ENCODE measurements at regions not wholly inside any gene's neighbourhood (a gene's known extent, or its start where the extent isn't known, plus 50 kb on each side); places are given as distances from the start of the nearest gene placed in this dataset.

- DNase-seq = no peak
- Histone ChIP-seq H3K36me3 (no peaks in the 10 kb centered on the region), H3K4me1 (no peaks in the 10 kb centered on the region), H3K9me3 (no peaks in the 10 kb centered on the region), H3K27me3 (no peaks in the 10 kb centered on the region), H3K27ac (no peak overlapping the region), H3K4me3 (no peak overlapping the region)
- WGBS, 5 donors = 74 to 95% (median 82%) methylated on average over 1 of the region's 1 CpG
- TF ChIP-seq POLR2A (IDR thresholded peaks at IDR 0.05) (no peak), POLR2AphosphoS5 (IDR thresholded peaks at IDR 0.05) (no peak), EP300 (IDR thresholded peaks at IDR 0.05) (no peak)
- TF ChIP-seq, protein P1, sequence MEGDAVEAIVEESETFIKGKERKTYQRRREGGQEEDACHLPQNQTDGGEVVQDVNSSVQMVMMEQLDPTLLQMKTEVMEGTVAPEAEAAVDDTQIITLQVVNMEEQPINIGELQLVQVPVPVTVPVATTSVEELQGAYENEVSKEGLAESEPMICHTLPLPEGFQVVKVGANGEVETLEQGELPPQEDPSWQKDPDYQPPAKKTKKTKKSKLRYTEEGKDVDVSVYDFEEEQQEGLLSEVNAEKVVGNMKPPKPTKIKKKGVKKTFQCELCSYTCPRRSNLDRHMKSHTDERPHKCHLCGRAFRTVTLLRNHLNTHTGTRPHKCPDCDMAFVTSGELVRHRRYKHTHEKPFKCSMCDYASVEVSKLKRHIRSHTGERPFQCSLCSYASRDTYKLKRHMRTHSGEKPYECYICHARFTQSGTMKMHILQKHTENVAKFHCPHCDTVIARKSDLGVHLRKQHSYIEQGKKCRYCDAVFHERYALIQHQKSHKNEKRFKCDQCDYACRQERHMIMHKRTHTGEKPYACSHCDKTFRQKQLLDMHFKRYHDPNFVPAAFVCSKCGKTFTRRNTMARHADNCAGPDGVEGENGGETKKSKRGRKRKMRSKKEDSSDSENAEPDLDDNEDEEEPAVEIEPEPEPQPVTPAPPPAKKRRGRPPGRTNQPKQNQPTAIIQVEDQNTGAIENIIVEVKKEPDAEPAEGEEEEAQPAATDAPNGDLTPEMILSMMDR (IDR thresholded peaks at IDR 0.05) = no peak
- intact Hi-C loops (cut with DNase I; ENCODE audit: low total_unique reads) = no loop called here
Measured at GRCh38 chr11:92633820-92634219, 335.6 kb upstream of the MTNR1B start.

- 74 to 83% (median 79%) methylated on average over 3 of the region's 3 CpGs for WGBS, 5 donors
- DNase-seq = no peak
- intact Hi-C loops (cut with DNase I; ENCODE audit: low total_unique reads) = no loop called here
Measured at GRCh38 chr11:92636543-92637188, 332.8 kb upstream of the MTNR1B start.

GRCh38 chr11:92638678-92639077, 330.8 kb upstream of the MTNR1B start:
- no peak for DNase-seq
- Histone ChIP-seq H3K4me3 (no peak overlapping the region), H3K9me3 (no peaks in the 10 kb centered on the region), H3K36me3 (no peaks in the 10 kb centered on the region), H3K4me1 (peaks cover 0 to 6% (median 0%) of the 10 kb centered on the region in 4 donors), H3K27me3 (no peaks in the 10 kb centered on the region), H3K27ac (no peak overlapping the region)
- 78 to 88% (median 84%) methylated on average over 3 of the region's 3 CpGs for WGBS, 5 donors
- intact Hi-C loops (cut with DNase I; ENCODE audit: low total_unique reads) = no loop called here
- TF ChIP-seq EP300 (IDR thresholded peaks at IDR 0.05) (no peak), POLR2A (IDR thresholded peaks at IDR 0.05) (no peak), POLR2AphosphoS5 (IDR thresholded peaks at IDR 0.05) (no peak)
- TF ChIP-seq, protein P1 (IDR thresholded peaks at IDR 0.05) = no peak

More at GRCh38 chr11:92636543-92637188, 332.8 kb upstream of the MTNR1B start:
- Histone ChIP-seq H3K36me3 (no peaks in the 10 kb centered on the region), H3K9me3 (no peaks in the 10 kb centered on the region), H3K4me1 (no peaks in the 10 kb centered on the region), H3K27me3 (no peaks in the 10 kb centered on the region), H3K27ac (no peak overlapping the region), H3K4me3 (no peak overlapping the region)
- TF ChIP-seq POLR2A (IDR thresholded peaks at IDR 0.05) (no peak), POLR2AphosphoS5 (IDR thresholded peaks at IDR 0.05) (no peak), EP300 (IDR thresholded peaks at IDR 0.05) (no peak)
- TF ChIP-seq, protein P1 (IDR thresholded peaks at IDR 0.05) = no peak

DNA sequence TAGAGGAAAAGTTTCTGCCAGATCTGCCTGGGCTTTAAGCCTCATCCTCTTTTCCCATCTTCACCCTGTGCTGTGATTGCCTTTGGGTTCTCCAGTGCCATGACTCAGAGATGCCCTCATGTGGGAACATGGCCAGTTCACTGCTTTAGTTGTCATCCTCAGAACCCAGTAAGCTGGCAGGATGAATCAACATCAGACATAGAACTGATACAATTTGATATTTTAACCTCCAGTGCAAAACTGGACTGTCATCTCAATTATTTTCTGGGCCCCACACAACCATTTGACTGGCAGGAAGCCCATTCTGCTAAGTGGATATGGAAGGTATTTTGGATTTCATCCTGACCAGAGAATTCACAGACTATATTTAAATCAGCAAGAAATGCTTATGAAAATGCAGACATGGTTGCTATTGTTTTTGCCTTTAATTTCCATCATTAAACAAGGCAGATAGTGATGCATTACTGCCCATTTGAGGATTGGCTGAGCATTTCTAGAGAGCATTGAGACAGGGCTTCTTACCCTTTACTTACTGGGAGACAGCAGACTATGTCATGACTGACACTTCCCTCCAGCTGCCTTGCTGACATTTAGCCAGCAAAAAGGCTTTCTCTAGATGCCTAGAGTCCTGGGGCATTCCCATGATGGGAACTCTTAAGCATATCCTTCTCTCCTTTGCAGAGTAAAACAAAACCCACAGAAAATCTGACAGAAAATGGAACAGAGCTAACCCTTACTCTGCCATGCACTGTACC, 327.1 kb upstream of the MTNR1B start:
- no peak overlapping the region for H3K27ac ChIP-seq
- no peak overlapping the region for H3K4me3 ChIP-seq
- no peaks in the 10 kb centered on the region for H3K9me3 ChIP-seq
- intact Hi-C loops (cut with DNase I; ENCODE audit: low total_unique reads) = no loop called here
- no peak for DNase-seq
- no peak for TF ChIP-seq POLR2A (IDR thresholded peaks at IDR 0.05)
- no peak for TF ChIP-seq EP300 (IDR thresholded peaks at IDR 0.05)
- TF ChIP-seq POLR2AphosphoS5 (IDR thresholded peaks at IDR 0.05) = no peak
- TF ChIP-seq, protein P1 (IDR thresholded peaks at IDR 0.05) = no peak
- no peaks in the 10 kb centered on the region for H3K27me3 ChIP-seq
- H3K36me3 ChIP-seq = no peaks in the 10 kb centered on the region
- H3K4me1 ChIP-seq = peaks cover 0 to 6% (median 0%) of the 10 kb centered on the region in 4 donors

Data from stomach (tissue), 8 donors.